Loucy (cell line): ENCODE measurements at regions not wholly inside any gene's neighbourhood (a gene's known extent, or its start where the extent isn't known, plus 50 kb on each side); places are given as distances from the start of the nearest gene placed in this dataset.

ENCODE experiments used
- H2AFZ ChIP-seq: fragments of 200-600 bp; sonication (generic); 2 replicates; pipeline ENCODE4 v1.6.0; 2016; ENCODE audit warnings: antibody characterized with exemption, mild to moderate bottlenecking, low read length, moderate library complexity
- H3F3A ChIP-seq: fragments of 200-600 bp; 2 replicates; pipeline ENCODE4 v1.6.0; 2016; ENCODE audit warnings: antibody characterized with exemption, low read depth, mild to moderate bottlenecking
- H3K27me3 ChIP-seq: fragments of 200-600 bp; sonication (generic); 2 replicates; pipeline ENCODE4 v1.6.1; 2014; ENCODE audit warnings: low read length, mild to moderate bottlenecking; ENCODE audit not compliant: insufficient read depth, poor library complexity, severe bottlenecking
- H3K36me3 ChIP-seq: fragments of 200-600 bp; sonication (generic); 2 replicates; pipeline ENCODE4 v1.6.1; 2016; ENCODE audit warnings: low read length; ENCODE audit not compliant: insufficient read depth
- H3K4me1 ChIP-seq: fragments of 200-600 bp; sonication (generic); 2 replicates; pipeline ENCODE4 v1.5.1; 2014; ENCODE audit warnings: low read length, mild to moderate bottlenecking; ENCODE audit not compliant: insufficient read depth, poor library complexity, severe bottlenecking
- H3K4me2 ChIP-seq: fragments of 200-600 bp; sonication (generic); 2 replicates; pipeline ENCODE4 v1.6.0; 2014; ENCODE audit warnings: antibody characterized with exemption, low read length, low read depth, mild to moderate bottlenecking; ENCODE audit not compliant: poor library complexity, severe bottlenecking
- H3K4me3 ChIP-seq: fragments of 200-600 bp; sonication (generic); 2 replicates; pipeline ENCODE4 v1.5.1; 2014; ENCODE audit warnings: low read length, mild to moderate bottlenecking, mixed read lengths; ENCODE audit not compliant: poor library complexity, severe bottlenecking
- H3K79me2 ChIP-seq: fragments of 200-600 bp; sonication (generic); 2 replicates; pipeline ENCODE4 v1.6.1; 2014; ENCODE audit warnings: low read length; ENCODE audit not compliant: insufficient read depth
- H3K9ac ChIP-seq: fragments of 200-600 bp; sonication (generic); 2 replicates; pipeline ENCODE4 v1.6.0; 2014; ENCODE audit warnings: mild to moderate bottlenecking, low read depth, low read length, moderate library complexity; ENCODE audit not compliant: poor library complexity, severe bottlenecking
- H3K9me2 ChIP-seq: fragments of 200-600 bp; sonication (generic); replicated peaks from 2 replicates; pipeline ENCODE4 v1.6.1; 2016; ENCODE audit warnings: low read depth, low read length, mixed read lengths
- H3K9me3 ChIP-seq: fragments of 200-600 bp; sonication (generic); 2 replicates; pipeline ENCODE4 v1.6.1; 2014; ENCODE audit warnings: mild to moderate bottlenecking, antibody characterized with exemption, low read length, low read depth; ENCODE audit not compliant: insufficient read depth
- H4K20me1 ChIP-seq: fragments of 200-600 bp; sonication (generic); 2 replicates; pipeline ENCODE4 v1.6.0; 2014; ENCODE audit warnings: antibody characterized with exemption, low read length, mild to moderate bottlenecking; ENCODE audit not compliant: insufficient read depth, poor library complexity, severe bottlenecking
- EZH2phosphoT487 ChIP-seq: fragments of 200-600 bp; IDR thresholded peaks from 2 replicates; pipeline ENCODE4 v1.6.1; 2018; ENCODE audit warnings: antibody characterized with exemption, mild to moderate bottlenecking, moderate library complexity, borderline replicate concordance
- TF ChIP-seq, protein P1 (sequence below): fragments of 200-600 bp; sonication (generic); conservative IDR thresholded peaks from 2 replicates; pipeline ENCODE4 v1.5.1; 2014; ENCODE audit warnings: mild to moderate bottlenecking, antibody characterized with exemption, low read length

DNA sequence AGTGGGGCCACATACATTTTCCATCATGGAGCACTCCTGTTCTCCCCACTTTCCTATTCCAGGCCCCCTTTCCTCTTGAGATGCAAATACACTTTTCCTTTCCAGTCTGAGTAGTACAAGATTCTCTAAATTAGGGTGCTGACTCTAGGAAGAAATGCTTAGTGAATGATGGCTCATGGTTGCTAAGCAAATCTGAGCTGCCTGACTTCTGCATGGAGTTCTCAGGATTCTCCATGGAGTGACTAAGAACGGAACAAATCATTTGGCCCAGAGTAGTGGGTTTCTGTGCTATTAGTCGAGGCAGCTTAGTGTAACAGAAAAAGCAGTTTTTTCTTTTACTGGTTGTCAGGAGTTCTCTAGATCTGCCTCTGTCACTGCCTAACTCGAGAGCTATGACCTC is 65.4 kb upstream of the NTM start:
- Histone ChIP-seq H4K20me1 (no peaks in the 10 kb centered on the region), H3K4me1 (no peaks in the 10 kb centered on the region), H3K36me3 (no peaks in the 10 kb centered on the region), H3K79me2 (no peaks in the 10 kb centered on the region), H3K9me3 (no peaks in the 10 kb centered on the region; the same call in 1 of the 2 replicates), H2AFZ (no peak overlapping the region), H3F3A (no peaks in the 10 kb centered on the region), H3K9me2 (no peaks in the 10 kb centered on the region), H3K4me2 (no peak overlapping the region), H3K27me3 (no peaks in the 10 kb centered on the region), H3K4me3 (no peak overlapping the region), H3K9ac (no peak overlapping the region)
- TF ChIP-seq, protein P1, sequence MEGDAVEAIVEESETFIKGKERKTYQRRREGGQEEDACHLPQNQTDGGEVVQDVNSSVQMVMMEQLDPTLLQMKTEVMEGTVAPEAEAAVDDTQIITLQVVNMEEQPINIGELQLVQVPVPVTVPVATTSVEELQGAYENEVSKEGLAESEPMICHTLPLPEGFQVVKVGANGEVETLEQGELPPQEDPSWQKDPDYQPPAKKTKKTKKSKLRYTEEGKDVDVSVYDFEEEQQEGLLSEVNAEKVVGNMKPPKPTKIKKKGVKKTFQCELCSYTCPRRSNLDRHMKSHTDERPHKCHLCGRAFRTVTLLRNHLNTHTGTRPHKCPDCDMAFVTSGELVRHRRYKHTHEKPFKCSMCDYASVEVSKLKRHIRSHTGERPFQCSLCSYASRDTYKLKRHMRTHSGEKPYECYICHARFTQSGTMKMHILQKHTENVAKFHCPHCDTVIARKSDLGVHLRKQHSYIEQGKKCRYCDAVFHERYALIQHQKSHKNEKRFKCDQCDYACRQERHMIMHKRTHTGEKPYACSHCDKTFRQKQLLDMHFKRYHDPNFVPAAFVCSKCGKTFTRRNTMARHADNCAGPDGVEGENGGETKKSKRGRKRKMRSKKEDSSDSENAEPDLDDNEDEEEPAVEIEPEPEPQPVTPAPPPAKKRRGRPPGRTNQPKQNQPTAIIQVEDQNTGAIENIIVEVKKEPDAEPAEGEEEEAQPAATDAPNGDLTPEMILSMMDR: no peak
- no peak for TF ChIP-seq EZH2phosphoT487

DNA sequence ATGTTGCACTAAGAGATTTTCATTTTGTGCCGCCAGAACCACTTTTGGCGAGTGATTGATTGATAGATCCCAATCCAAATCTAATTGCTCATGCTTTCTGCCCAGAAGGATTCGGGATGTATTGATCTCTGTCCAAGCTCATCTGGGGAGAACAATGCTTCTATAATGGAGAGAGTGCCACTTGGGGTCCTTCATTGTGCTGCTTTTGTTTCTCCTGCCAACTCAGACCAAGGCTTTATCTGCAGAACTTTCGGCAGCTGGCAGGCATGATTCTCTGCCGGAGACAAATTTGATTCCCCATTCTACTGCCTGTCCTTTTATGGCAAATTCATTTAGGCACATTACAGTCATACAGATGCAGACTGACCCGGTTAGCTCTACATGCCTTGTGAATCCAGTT is 62.9 kb upstream of the NTM start:
- no peaks in the 10 kb centered on the region for H3K27me3 ChIP-seq
- no peak for TF ChIP-seq EZH2phosphoT487
- TF ChIP-seq, protein P1: no peak
- H2AFZ ChIP-seq: no peak overlapping the region
- H4K20me1 ChIP-seq: no peaks in the 10 kb centered on the region
- H3K9me3 ChIP-seq: no peaks in the 10 kb centered on the region; the same call in 1 of the 2 replicates
- no peaks in the 10 kb centered on the region for H3K9me2 ChIP-seq
- H3K79me2 ChIP-seq: no peaks in the 10 kb centered on the region
- no peak overlapping the region for H3K9ac ChIP-seq
- H3K4me3 ChIP-seq: no peak overlapping the region
- H3K36me3 ChIP-seq: no peaks in the 10 kb centered on the region
- H3K4me2 ChIP-seq: no peak overlapping the region
- H3F3A ChIP-seq: no peaks in the 10 kb centered on the region
- no peaks in the 10 kb centered on the region for H3K4me1 ChIP-seq

DNA sequence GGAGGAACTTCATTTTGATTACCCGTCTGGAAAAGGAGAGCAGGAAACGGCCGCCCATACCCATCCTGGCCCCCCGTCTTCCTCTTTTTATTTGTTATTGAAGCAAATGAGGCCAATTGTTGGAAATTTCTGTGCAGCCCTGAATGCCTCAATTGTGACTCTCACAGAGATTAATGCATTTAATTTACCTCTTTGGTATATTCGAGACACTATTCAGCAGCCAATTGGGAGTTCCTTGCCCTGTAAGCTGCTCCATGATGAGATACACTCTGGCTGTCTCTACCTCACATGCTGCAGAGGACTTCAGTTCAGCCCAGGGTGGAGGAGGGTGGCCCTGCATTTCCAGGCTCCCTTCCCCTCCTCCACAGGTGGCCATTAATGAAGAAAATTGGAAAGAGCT is 60.6 kb upstream of the NTM start:
- H4K20me1 ChIP-seq: no peaks in the 10 kb centered on the region
- H3K27me3 ChIP-seq: no peaks in the 10 kb centered on the region
- H3K9ac ChIP-seq: no peak overlapping the region
- H3K4me2 ChIP-seq: no peak overlapping the region
- H2AFZ ChIP-seq: no peak overlapping the region
- no peak overlapping the region for H3K4me3 ChIP-seq
- H3K4me1 ChIP-seq: no peaks in the 10 kb centered on the region
- no peaks in the 10 kb centered on the region for H3F3A ChIP-seq
- no peaks in the 10 kb centered on the region for H3K9me2 ChIP-seq
- TF ChIP-seq EZH2phosphoT487: no peak
- TF ChIP-seq, protein P1: no peak
- H3K79me2 ChIP-seq: no peaks in the 10 kb centered on the region
- no peaks in the 10 kb centered on the region; the same call in 1 of the 2 replicates for H3K9me3 ChIP-seq
- H3K36me3 ChIP-seq: no peaks in the 10 kb centered on the region
